ENCODE measurements at regions not wholly inside any gene's neighbourhood (a gene's known extent, or its start where the extent isn't known, plus 50 kb on each side); places are given as distances from the start of the nearest gene placed in this dataset.
"Not testable (repeated sequence)": the region's sequence is repeated elsewhere in the genome, so short reads cannot be mapped to it uniquely, and the experiment has no call there.

GRCh38 chr12:9474197-9474596 is 133.5 kb downstream of the KLRB1 start:
- not testable (repeated sequence) for H3K4me3 ChIP-seq (ENCODE audit: low read length); DNase-seq; H3K4me1 ChIP-seq (ENCODE audit: control insufficient read depth, insufficient read depth, low read length); H3K27ac ChIP-seq (ENCODE audit: low read length); H3K9me3 ChIP-seq (ENCODE audit: control insufficient read depth, low read depth, low read length); H3K27me3 ChIP-seq (ENCODE audit: control insufficient read depth, insufficient read depth, low read length); H3K36me3 ChIP-seq (ENCODE audit: control insufficient read depth, insufficient read depth, low read length)
- 60% methylated on average over 1 of the region's 2 CpGs for WGBS (ENCODE audit: insufficient coverage, low lambda C conversion rate)

DNA sequence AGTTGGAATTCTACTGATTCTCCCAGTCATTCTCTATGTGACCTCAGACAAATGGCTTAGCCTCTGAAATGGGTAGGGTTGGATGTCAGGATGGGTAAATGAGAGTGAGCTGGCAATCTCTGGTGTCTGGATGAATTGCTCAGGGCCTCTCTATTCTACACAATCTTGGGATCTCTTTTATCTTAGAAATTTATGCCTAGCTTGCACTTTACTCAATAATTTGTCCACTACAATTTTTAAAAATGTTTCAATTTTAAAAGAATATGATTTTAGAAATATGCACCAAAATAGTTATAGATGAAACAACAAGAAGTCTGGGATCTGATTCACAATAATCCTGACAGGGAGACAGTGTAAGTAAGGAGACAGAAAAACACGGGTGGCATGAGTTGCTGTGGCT is 134.1 kb downstream of the KLRB1 start:
- H3K4me1 ChIP-seq (ENCODE audit: control insufficient read depth, insufficient read depth, low read length); H3K36me3 ChIP-seq (ENCODE audit: control insufficient read depth, insufficient read depth, low read length); H3K27ac ChIP-seq (ENCODE audit: low read length); DNase-seq; H3K9me3 ChIP-seq (ENCODE audit: control insufficient read depth, low read depth, low read length); H3K4me3 ChIP-seq (ENCODE audit: low read length); H3K27me3 ChIP-seq (ENCODE audit: control insufficient read depth, insufficient read depth, low read length): not testable (repeated sequence)
- no CpG with 5 or more reads among the region's 1 CpG for WGBS (ENCODE audit: insufficient coverage, low lambda C conversion rate)

GRCh38 chr12:9471501-9471900 is 136.2 kb downstream of the KLRB1 start:
- not testable (repeated sequence) for H3K4me1 ChIP-seq (ENCODE audit: control insufficient read depth, insufficient read depth, low read length); H3K4me3 ChIP-seq (ENCODE audit: low read length); H3K27me3 ChIP-seq (ENCODE audit: control insufficient read depth, insufficient read depth, low read length); DNase-seq; H3K27ac ChIP-seq (ENCODE audit: low read length); H3K36me3 ChIP-seq (ENCODE audit: control insufficient read depth, insufficient read depth, low read length); H3K9me3 ChIP-seq (ENCODE audit: control insufficient read depth, low read depth, low read length)
- no CpG with 5 or more reads among the region's 8 CpGs for WGBS (ENCODE audit: insufficient coverage, low lambda C conversion rate)

GRCh38 chr12:9470367-9470766 is 137.3 kb downstream of the KLRB1 start:
- H3K4me1 ChIP-seq (ENCODE audit: control insufficient read depth, insufficient read depth, low read length); H3K4me3 ChIP-seq (ENCODE audit: low read length); H3K27me3 ChIP-seq (ENCODE audit: control insufficient read depth, insufficient read depth, low read length); H3K9me3 ChIP-seq (ENCODE audit: control insufficient read depth, low read depth, low read length); H3K36me3 ChIP-seq (ENCODE audit: control insufficient read depth, insufficient read depth, low read length); DNase-seq; H3K27ac ChIP-seq (ENCODE audit: low read length): not testable (repeated sequence)
- WGBS (ENCODE audit: insufficient coverage, low lambda C conversion rate): no CpG with 5 or more reads among the region's 1 CpG

- DNase-seq; H3K4me3 ChIP-seq (ENCODE audit: low read length); H3K9me3 ChIP-seq (ENCODE audit: control insufficient read depth, low read depth, low read length); H3K27ac ChIP-seq (ENCODE audit: low read length); H3K4me1 ChIP-seq (ENCODE audit: control insufficient read depth, insufficient read depth, low read length); H3K27me3 ChIP-seq (ENCODE audit: control insufficient read depth, insufficient read depth, low read length); H3K36me3 ChIP-seq (ENCODE audit: control insufficient read depth, insufficient read depth, low read length): not testable (repeated sequence)
- no CpG with 5 or more reads among the region's 1 CpG for whole genome bisulfite sequencing (ENCODE audit: insufficient coverage, low lambda C conversion rate)
Measured at GRCh38 chr12:9469956-9470355, 137.8 kb downstream of the KLRB1 start.

DNA sequence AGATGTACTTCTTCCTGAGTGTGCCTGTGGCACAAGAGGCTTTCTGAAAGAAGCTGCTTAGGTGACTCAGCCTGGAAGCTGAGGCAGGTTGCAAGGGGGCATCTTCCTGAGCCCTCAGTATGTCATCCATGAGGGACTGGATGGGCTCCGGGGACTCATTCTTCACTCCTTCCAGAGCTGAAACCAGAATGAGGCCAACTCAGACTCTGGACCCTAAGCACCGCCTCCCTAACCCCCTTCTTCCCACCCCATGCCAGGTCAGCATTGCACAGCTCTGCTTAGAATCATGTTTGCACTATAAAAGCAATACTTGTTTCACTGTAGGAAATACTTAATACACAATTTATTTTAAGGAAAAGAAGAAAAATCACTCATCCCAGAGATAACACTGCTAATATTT is 138.3 kb downstream of the KLRB1 start:
- not testable (repeated sequence) for H3K27ac ChIP-seq (ENCODE audit: low read length); DNase-seq; H3K36me3 ChIP-seq (ENCODE audit: control insufficient read depth, insufficient read depth, low read length); H3K27me3 ChIP-seq (ENCODE audit: control insufficient read depth, insufficient read depth, low read length); H3K4me1 ChIP-seq (ENCODE audit: control insufficient read depth, insufficient read depth, low read length); H3K4me3 ChIP-seq (ENCODE audit: low read length); H3K9me3 ChIP-seq (ENCODE audit: control insufficient read depth, low read depth, low read length)
- WGBS (ENCODE audit: insufficient coverage, low lambda C conversion rate): no CpG with 5 or more reads among the region's 2 CpGs

DNA sequence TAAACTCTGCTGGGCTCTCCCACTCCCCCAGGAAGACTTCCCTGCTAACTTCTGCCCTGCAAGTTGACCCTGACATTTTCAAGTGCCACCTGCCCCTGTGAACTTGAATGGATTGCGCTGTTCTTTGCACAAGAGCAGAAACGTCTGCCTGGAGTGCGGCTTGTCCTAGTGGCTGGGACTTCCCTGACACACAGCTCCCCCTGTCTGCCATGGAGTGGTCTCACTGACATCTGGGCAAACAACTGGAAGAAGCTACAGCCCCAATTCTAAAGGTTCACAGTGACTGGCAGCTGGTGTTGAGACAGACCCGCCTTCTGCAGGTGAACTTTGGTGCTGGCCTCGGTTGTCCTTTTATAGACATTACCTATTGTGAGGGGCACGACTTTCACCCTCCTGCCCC is 138.7 kb downstream of the KLRB1 start:
- 0% methylated on average over 1 of the region's 6 CpGs for WGBS (ENCODE audit: insufficient coverage, low lambda C conversion rate)
- not testable (repeated sequence) for H3K27ac ChIP-seq (ENCODE audit: low read length); H3K27me3 ChIP-seq (ENCODE audit: control insufficient read depth, insufficient read depth, low read length)

DNA sequence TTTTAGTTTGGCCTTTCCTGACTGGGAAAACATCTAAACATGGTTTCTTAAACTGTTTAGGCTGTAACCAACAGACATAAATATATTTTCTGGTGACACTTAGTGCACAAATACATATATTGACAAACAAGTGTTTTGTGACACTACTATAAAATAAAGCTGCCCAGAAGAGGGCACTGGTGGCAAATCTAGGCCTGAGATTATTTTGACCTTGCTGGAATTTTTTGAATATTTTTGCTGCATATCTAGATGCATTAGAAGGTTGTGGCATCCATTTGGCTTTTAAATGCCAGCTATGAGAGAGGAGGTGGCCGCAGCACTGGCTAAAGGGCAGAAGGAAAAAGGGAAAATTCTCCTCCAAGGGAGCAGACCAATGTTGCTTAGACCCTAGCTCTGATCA is 139.6 kb downstream of the KLRB1 start:
- H3K27ac ChIP-seq (ENCODE audit: low read length); H3K27me3 ChIP-seq (ENCODE audit: control insufficient read depth, insufficient read depth, low read length); H3K4me1 ChIP-seq (ENCODE audit: control insufficient read depth, insufficient read depth, low read length); H3K36me3 ChIP-seq (ENCODE audit: control insufficient read depth, insufficient read depth, low read length); DNase-seq; H3K4me3 ChIP-seq (ENCODE audit: low read length); H3K9me3 ChIP-seq (ENCODE audit: control insufficient read depth, low read depth, low read length): not testable (repeated sequence)
- WGBS (ENCODE audit: insufficient coverage, low lambda C conversion rate): no CpG with 5 or more reads among the region's 1 CpG

More for the DNA sequence above, 138.7 kb downstream of the KLRB1 start:
- H3K4me1 ChIP-seq (ENCODE audit: control insufficient read depth, insufficient read depth, low read length); H3K4me3 ChIP-seq (ENCODE audit: low read length); H3K36me3 ChIP-seq (ENCODE audit: control insufficient read depth, insufficient read depth, low read length); H3K9me3 ChIP-seq (ENCODE audit: control insufficient read depth, low read depth, low read length): not testable (repeated sequence)
- peak; percentile 54 to 69 for DNase-seq

GRCh38 chr12:9464408-9464807 is 143.3 kb downstream of the KLRB1 start:
- H3K4me3 ChIP-seq (ENCODE audit: low read length): no peak overlapping the region
- no peaks in the 10 kb centered on the region for H3K4me1 ChIP-seq (ENCODE audit: control insufficient read depth, insufficient read depth, low read length)
- no peak for DNase-seq
- no peak overlapping the region for H3K27ac ChIP-seq (ENCODE audit: low read length)
- H3K9me3 ChIP-seq (ENCODE audit: control insufficient read depth, low read depth, low read length): no peaks in the 10 kb centered on the region
- no CpG with 5 or more reads among the region's 4 CpGs for WGBS (ENCODE audit: insufficient coverage, low lambda C conversion rate)
- no peaks in the 10 kb centered on the region for H3K36me3 ChIP-seq (ENCODE audit: control insufficient read depth, insufficient read depth, low read length)
- H3K27me3 ChIP-seq (ENCODE audit: control insufficient read depth, insufficient read depth, low read length): no peaks in the 10 kb centered on the region

DNA sequence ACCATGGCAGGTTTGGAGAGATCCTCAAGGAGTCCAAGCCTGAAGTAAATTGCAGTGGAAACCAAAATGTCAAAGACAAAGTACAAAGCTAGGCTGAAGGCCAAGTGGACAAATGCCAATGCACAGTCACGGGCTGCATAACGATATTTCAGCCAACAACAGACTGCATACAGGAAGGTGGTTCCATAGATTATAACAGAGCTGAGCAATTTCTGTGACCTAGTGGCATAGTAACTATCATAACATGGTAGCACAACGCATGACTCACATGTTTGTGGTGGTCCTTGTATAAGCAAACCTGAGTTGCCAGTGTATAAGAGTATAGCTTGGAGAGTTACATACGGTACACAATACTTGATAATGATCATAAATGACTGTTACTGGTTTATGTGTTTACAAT is 152.2 kb downstream of the KLRB1 start:
- not testable (repeated sequence) for H3K9me3 ChIP-seq (ENCODE audit: control insufficient read depth, low read depth, low read length); H3K27me3 ChIP-seq (ENCODE audit: control insufficient read depth, insufficient read depth, low read length); H3K36me3 ChIP-seq (ENCODE audit: control insufficient read depth, insufficient read depth, low read length); H3K4me1 ChIP-seq (ENCODE audit: control insufficient read depth, insufficient read depth, low read length); DNase-seq; H3K4me3 ChIP-seq (ENCODE audit: low read length); H3K27ac ChIP-seq (ENCODE audit: low read length)
- no CpG with 5 or more reads among the region's 4 CpGs for WGBS (ENCODE audit: insufficient coverage, low lambda C conversion rate)

GRCh38 chr12:9454021-9454420 is 153.7 kb downstream of the KLRB1 start:
- H3K4me1 ChIP-seq (ENCODE audit: control insufficient read depth, insufficient read depth, low read length); H3K9me3 ChIP-seq (ENCODE audit: control insufficient read depth, low read depth, low read length); H3K36me3 ChIP-seq (ENCODE audit: control insufficient read depth, insufficient read depth, low read length); DNase-seq; H3K27ac ChIP-seq (ENCODE audit: low read length); H3K27me3 ChIP-seq (ENCODE audit: control insufficient read depth, insufficient read depth, low read length); H3K4me3 ChIP-seq (ENCODE audit: low read length): not testable (repeated sequence)
- WGBS (ENCODE audit: insufficient coverage, low lambda C conversion rate): no CpG with 5 or more reads among the region's 2 CpGs

Data from large intestine (tissue), 3 donors.